NCI-H2171 (cell line): ENCODE measurements at regions not wholly inside any gene's neighbourhood (a gene's known extent, or its start where the extent isn't known, plus 50 kb on each side); places are given as distances from the start of the nearest gene placed in this dataset.

ENCODE experiments used
- DNase-seq: peaks from one replicate; lab custom pipeline; 2025; lab: John Stamatoyannopoulos, UW

GRCh38 chr2:37544591-37545031 is 126.8 kb downstream of the CDC42EP3 start:
- DNase-seq: no peak

DNA sequence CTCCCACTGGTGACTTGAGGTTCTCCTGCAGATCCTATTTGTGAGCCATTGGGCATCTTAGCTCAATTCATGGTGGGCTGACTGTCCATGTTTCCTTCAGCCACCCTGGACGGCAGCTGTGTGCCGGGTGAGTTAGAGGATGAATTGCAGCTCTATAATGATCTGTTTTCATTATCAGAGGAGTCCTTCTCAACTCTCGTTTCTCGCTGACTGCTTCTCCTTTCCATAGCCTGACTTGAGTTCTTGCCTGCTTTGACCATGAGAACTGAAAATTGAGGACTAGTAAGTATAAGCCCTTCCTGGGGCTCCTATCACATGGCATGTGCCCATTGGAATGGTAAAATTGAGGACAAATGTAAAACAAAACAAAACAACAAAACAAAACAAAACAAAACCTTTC is 121.8 kb downstream of the CDC42EP3 start:
- no peak for DNase-seq

DNA sequence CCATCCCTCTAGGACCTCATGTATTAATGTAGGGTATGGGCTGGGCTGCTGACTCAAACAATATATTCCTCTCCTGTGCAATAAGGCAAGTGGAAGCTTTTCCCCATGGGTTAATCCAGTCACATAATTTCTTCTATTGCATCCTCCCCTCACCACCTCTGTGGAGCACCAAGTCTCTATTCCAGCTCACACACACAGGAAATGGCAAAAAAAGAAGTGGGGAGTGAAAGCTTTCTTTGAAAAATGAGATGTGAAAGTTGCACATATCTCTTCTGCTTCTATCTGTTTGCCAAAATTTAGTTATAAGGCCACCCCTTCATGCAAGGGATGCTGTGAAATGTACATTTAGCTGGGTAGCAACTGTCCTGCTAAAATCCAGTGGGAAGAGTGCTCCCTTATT is 121.3 kb downstream of the CDC42EP3 start:
- no peak for DNase-seq

- no peak for DNase-seq
These were observed 119.7 kb downstream of the CDC42EP3 start for GRCh38 chr2:37551783-37552182.

DNA sequence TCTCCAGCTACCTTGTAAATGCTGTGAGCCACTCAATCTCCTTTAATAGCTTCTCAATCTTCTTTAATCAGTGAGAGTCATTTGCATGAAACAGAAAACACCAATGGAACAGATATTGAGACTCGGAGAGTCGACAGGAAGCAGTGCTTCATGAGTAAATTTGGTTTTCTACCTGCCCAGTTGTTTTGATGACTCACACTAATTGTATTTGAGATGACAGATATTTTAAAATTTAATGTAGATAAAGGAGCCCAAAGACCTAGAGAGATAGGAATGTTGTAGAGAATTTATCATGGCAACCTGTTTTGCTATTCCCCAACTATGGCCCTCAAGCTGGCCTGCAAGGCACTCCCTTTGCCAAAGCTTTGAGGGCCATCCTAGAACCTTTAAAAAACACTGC is 119.1 kb downstream of the CDC42EP3 start:
- DNase-seq: no peak

GRCh38 chr2:37553411-37554154 is 117.9 kb downstream of the CDC42EP3 start:
- DNase-seq: no peak

- DNase-seq: no peak
These were observed 117.3 kb downstream of the CDC42EP3 start for GRCh38 chr2:37554155-37554510.

DNA sequence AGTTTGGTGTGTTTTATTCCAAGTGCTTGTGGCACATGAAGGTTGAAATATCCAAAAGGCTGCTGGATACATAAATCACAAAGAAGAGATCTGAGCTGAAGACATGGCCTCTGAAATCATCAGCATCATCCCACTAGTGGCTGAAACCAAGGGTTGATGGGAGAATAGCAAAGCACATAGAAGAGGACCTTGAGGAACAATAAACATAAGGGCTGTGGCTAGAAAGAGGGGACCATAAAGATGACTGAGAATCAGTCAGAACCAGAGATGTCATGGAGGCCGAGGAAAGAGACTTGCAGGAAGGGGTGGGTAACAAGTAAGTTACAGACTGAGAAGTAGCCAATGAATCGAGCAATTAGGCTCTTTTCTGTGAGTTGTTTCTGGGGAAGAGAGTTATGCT is 116.8 kb downstream of the CDC42EP3 start:
- DNase-seq: no peak

- no peak for DNase-seq
These were observed 116.0 kb downstream of the CDC42EP3 start for GRCh38 chr2:37555457-37555856.

GRCh38 chr2:37556256-37556655 is 115.2 kb downstream of the CDC42EP3 start:
- no peak for DNase-seq

DNA sequence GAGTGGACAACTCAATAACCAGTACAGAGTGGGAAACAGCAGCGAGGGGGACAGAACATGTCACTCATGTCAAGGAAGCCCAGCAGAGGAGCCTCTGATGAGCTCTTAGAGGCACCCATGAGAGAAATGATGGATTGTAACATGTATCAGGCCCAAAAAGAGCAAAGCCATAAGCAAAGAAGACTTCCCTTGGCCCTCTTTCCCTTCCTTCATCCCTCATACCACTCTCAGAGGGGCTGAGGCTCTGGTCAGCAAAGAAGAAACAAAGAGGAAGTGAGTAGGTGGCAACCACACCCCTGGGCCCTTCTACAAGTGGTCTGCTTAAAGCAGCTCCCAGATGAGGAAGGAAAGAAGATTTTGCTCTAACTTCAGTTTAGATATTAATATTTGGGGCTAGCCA is 112.8 kb downstream of the CDC42EP3 start:
- no peak for DNase-seq

DNA sequence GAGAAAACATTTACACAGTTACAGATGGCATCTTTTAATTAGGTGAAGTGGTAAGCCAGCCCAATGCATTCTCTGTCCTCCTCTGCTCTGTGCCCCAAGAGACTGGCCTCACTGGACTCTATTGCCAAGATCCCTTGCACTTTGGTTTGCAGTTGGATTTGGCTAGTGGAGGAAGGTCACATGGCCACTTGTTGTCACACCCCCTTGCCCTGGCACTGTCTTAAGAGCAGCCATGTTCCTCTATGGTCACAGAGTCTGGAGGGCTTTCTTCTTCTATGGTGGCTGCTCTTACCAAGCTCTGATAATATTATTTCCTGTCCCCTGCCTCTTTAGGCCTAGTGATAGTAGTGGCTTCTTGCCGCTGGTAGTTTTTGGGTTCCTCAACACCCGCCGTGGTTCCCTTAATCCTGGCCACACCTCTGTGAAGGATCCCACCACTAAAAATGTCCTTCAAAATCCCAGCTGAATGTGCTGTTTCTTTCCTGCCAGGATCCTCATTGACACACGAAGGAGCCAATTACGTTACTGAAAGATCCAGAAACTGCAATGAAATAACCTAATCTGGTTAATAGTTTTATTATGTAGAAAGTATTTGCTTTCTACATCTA is 111.1 kb downstream of the CDC42EP3 start:
- DNase-seq: no peak

DNA sequence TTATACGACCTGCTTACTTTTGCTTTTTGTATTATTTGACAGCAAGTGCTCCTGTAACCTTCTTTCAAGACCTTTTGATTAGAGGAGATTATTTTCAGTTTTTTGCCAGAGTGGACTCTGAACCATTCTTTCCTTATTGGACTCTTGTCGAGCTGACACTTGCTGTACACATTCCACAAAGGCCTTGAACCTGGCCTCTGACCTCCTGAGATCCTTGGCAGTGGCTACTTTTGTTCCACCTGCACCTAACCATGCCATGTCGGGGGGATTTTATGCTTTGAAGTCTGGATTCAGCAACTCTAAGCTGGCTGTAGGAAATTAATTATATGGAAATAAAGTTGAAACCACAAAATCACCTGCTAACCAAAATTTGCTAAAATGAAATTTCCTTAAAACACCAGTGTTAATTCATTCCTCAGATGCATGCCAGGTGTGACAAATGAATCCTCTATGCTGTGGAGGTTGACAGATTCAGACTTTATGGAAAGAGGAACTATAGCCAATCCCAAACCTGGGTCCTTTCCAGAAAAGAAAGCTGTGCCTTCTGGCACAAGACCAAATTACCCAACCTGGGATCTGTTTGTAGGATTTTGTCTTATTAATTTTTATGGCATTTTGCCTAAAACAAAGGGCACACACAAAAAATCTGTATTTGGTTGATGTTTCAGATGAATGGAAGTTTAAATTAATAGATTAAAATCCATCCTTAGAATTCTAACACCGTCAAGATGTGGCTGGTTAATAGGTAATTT is 110.4 kb downstream of the CDC42EP3 start:
- DNase-seq: peak; percentile 60

- peak; percentile 9 for DNase-seq
These were observed 109.5 kb downstream of the CDC42EP3 start for GRCh38 chr2:37561615-37562569.

GRCh38 chr2:37563375-37564015 is 107.9 kb downstream of the CDC42EP3 start:
- no peak for DNase-seq

- DNase-seq: no peak
These were observed 107.1 kb downstream of the CDC42EP3 start for GRCh38 chr2:37564356-37564755.

GRCh38 chr2:37566517-37566981 is 104.9 kb downstream of the CDC42EP3 start:
- no peak for DNase-seq

DNA sequence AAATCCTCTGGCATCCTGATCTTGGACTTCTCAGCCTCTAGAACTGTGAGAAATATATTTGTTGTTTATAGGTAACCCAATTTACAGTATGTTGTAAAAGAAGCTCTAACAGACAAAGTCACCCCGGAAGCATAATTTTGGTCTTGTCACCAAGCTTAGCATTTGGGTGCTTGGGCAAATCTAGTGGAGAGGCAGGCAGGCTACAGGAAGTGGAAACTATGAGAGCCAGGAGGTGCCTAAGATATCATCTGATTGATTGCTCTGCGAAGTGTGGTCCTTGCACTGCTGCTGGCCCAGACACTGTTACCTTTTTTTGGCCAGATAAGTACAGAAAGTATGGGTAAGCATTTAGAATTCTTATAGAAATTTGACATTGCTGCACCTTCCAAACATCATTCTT is 102.9 kb downstream of the CDC42EP3 start:
- DNase-seq: no peak

- no peak for DNase-seq
These were observed 102.2 kb downstream of the CDC42EP3 start for GRCh38 chr2:37569131-37569823.

- no peak for DNase-seq
These were observed 101.3 kb downstream of the CDC42EP3 start for GRCh38 chr2:37569986-37570679.
